ENCODE measurements at regions not wholly inside any gene's neighbourhood (a gene's known extent, or its start where the extent isn't known, plus 50 kb on each side); places are given as distances from the start of the nearest gene placed in this dataset.
A peak's percentile ranks its signal among the peaks of the same experiment; 100 is the strongest.

DNA sequence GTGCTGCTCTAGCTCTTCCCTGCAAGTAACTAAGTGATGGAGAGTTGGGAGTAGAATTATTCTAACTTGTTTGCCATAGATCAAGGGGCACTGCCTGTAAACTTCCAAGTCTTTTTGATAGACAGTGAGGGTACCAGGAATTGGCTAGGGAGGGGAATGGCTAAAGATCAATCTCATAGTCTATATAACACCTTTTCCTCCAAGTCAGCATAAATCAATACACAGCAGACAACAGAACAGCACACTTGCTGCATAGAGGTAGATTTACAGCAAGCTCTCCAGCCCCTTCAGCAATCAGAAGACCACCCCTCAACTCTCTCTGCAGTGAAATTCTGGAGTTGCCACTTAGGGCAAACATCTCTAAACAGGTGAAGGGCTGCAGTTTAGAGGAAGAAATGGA, 643.5 kb upstream of the KLF4 start:
- no peak for DNase-seq

DNA sequence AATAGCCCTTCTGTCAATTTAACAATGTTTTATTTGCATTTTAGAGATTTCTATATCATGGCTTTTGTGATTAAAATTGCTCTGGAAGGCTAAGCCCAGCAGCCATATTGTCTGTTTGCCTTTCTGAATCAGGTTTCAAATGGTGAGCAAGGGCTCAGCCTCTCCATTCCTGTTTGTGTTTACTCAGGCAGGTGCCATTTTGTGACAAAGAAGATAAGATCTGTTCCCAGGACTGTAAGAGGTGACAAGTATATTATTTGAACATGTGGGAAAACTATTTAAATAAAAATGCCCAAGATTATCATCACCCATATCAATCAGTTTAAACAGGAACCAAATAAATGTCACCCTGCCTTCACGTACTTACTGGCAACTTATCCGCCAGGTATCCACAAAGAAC, 641.3 kb upstream of the KLF4 start:
- DNase-seq, result peak; percentile 28

DNA sequence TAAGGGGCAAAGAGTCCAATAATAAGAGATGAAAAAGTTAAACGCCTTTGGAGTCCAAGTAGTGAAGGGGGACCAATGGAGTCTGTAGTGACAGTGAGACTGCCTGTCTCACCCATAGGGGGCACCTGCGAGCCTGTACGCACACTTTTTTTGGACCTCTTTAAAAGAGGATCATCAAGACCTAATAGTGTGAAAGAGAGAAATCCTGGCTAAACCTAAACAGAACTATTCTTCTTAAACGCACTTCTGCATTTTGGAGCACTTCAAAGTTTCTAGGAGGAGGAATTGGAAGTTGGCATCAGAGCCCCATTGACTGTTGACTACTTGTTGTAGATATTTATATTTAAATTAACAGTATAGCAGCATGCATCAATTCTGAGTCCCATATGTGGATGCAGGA, 636.1 kb upstream of the KLF4 start:
- DNase-seq, result no peak

DNA sequence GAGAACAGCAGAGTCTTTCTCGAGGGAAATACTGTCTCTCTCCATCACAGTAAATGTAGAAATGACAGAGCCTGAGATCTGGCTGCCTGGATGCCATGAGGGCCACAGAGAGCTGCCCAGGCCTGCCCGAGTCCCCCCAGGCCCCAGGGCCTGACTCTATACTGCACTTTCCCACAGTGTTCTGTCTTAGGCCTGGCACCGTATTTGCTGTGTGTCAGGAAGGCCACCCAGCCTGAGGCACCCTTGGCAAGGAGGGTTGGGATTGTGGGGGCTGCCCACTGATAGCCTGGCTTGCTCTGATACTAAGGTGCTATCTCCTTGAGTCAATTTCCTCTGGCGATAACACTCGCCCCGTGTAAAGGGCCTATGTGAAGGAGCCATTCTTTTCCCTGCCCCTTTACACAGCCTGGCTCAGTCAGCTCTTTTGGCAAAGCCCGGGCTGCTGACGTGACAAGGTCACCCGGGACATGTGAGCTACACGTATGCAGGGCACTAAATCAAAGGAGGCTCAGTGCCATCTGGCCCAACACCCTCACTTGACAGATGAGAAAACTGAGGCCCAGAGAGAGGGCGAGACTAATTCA, 630.1 kb upstream of the KLF4 start:
- DNase-seq, result no peak

DNA sequence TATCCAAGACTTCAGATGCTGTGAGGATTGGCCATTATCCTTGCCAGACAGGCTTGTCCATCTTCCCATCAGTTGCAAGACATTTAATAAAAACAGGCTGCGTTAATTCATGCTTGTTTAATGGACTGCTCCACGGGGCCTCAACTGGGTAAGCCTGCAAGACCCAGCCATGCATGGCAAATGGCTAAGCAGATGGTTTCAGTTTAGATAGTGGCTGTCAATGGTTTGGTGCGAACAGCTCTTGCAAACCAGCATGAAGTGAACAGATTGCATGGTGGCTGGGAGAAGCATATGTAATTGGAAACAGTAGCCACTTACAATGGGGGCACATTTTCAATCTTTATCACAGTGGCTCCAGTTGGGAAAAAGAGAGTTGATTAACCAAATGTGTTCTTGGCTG, 628.2 kb upstream of the KLF4 start:
- DNase-seq, result peak; percentile 28

DNA sequence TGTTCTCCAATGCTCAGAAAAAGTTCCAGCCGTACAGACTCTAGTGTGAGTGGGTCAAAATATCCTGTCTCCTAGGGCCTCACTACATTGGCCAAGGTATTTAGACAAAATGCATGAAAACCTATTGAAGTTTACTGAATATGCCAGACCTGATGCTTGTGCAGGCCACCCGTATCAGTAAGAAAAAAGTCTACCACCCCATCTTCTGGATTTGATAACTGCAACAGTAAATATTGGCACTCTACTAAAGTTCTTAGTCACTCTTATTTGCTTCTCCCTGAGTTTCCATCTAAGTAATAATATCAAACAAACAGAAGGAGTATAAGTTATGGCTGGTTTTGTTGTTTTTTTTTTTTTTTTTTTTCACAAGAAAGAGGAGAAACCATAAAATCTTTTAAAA, 627.7 kb upstream of the KLF4 start:
- DNase-seq, result no peak

DNA sequence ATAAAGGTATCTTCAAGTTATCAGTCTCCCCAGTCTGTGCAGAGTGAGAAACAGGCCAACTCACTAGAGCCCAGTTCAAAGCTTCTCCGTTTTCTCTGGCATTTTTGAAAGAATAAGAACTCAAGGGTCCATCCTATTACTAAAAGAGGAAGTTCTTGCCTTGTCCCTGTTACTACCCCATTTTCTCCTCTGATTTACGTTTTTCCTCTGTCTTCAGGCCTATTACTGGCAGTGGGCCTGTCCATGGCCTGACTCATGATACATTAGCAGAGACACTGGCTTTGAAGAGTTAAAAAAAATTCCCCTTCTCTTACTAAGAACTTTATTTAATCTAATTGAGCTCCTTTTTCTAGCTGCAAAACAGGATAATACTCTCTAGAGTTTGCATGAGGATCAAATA, 624.0 kb upstream of the KLF4 start:
- DNase-seq, result no peak

DNA sequence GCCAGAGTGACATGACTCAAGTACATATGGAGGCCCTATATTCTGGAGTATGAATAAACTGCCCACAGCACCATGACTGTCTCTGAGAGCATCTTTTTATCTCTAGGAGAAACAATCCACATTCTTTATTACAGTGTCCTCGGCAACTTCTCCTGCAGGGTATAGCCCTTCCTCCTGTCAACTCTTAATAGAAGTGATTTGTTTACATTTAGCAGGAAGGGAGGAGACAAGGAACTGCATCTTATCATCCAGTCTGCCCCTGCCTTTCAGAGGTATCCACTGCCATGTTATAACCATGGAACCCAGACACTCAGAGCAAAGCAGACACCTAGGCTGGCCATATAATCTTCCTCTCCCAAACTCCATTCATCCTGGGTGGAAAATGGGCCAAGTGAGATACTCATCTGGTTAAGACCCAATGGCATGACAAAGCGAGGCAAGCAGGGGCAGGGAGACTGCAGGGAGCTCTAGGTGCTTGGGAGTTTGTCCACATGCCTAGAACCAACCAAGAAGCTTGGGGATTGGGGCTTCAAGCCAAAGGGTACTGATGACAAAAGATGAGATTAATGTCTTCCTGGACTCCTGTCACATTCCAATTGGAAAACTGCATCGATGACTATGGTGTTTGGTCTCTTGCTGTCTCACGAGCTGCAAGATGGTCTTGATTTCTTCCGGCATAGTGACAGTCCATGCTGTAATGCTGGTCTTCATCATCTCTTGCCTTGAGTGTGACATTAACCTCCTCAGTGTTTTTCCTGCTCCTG, 620.5 kb upstream of the KLF4 start:
- DNase-seq, result no peak

DNA sequence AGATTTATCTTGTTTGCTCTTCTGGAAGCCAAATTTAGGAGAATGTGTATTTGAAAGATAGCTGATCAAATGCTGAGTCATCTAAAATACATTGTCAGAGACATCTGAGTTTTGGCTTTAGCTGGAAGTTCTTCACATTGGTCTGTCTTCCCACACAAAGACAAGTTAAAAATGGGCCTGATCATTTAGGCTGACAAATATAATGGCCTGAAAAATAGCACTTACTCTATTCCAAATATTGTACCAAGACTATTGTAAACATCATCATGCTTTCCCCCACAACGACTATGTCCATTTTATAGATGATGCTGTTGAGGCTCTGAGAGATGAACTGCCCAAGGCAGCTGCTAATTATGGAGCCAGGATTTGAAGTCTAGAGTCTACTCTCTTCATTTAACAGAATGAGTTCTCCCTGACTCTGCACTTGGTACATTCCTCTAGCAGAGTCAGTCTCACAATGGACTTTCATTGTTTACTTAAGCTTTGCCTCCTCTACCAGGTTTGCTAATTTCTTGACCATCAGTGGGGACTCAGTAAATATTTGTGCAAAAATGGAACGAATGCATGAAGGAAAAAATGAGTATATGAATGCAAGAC, 619.4 kb upstream of the KLF4 start:
- DNase-seq, result no peak

DNA sequence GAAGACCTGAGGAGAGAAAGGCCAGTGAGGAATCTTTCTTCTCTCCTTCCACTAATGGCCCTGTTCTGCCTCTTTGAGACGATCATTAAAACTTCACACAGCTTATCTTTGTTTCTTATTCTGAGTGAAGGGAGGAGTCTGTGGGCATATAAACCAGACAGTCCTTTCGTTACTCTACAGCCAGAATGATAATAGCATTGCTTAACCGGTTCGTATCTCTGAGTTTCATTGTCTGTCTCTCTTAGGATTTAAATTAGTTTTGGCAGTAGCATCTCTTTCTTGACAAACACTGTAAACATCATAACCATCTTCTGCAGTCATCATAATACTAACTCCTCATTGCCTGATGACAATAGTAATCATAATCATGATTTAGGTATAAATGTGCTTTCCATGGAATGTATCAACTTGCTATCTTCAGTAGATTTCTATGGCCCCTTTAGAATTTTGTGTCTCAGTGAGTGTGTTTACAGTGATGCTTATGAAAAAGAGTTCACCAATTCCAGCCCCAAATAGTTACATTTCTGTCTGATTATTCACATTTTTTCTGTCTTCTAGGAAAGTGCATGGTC, 618.8 kb upstream of the KLF4 start:
- DNase-seq, result no peak

DNA sequence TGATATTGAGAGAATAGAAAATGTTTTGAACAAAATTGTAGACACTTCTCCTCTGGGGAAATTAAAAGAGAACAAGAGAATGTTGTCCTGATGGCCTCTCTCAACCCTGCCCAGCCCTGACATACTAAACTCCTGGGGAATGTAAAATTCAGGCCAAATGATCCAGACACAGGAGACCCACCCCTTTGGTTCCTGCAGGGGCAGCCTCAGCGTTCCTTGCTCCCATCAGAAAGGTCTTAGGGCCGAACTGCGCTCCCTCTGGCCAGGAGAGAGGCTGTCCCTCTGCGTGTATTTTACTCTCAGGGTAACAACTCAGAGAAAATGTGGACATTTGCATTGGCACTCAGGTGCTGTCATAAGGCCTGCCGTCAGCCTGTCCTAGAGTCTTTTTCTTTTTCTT, 616.3 kb upstream of the KLF4 start:
- DNase-seq, result no peak

DNA sequence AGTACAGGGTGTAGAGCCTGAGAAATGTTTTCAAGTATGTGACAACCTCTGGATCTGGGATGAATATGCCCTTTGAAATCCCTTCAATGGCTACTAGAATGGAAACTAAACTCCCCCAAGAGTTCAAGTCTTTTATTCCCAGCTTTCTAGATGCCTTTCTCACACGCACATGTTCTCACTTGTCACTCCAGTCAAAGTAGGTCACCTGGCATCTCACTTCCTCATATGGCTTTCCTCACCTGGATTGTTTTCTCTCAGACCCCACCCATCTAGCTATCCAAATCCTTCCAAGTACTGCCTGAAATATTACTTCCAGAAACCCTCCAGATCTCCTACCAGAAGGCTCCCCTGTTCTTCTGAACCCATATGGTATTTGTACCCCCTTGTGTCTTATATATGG, 615.4 kb upstream of the KLF4 start:
- no peak for DNase-seq

DNA sequence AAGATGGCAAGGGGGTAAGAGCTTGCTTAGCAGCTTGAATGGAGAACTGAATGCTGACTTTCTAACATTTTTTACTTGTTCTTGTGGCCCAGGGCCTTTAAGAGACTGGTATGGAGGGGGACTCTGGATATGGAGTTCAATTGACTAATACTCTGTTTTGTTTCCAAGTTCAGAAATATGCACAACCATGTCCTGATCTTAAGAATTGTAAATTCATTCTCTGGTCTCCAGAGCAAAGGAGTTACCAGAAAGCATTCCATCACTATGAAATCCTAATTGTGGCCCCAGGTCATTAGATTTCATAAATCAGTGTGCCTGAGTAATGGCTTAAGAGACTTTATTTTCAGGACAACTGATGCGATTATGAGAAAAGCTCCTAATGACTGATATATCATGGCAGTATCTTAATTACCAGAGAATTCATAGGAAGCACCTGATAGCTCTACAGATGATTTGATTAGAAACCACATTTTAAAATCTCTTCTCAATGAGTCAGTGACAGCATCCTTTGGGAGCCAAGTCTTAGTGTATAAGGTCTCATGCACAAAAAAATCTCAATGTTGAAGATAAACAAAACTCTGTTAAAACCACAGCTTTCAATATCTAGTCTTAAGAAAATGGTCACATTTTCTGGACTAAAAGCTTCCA, 613.6 kb upstream of the KLF4 start:
- DNase-seq, result no peak

DNA sequence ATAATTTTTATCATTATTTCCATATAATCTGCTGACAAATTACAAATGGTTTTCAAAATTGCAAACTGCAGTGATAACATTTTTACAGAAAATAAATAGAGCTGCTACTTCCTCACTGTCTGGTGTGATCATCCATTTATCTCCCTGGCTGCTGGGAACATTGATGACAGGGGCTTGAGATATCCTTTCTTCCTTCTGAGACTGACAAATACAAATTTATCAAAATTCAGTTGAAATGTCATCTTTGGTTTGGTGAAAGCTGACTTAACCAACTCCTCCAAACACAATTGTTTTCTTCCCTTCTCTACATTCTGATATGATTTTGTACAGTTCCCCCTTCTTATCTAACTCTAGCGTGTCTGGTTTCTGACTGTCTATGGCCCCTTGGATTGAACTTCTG, 611.8 kb upstream of the KLF4 start:
- no peak for DNase-seq

DNA sequence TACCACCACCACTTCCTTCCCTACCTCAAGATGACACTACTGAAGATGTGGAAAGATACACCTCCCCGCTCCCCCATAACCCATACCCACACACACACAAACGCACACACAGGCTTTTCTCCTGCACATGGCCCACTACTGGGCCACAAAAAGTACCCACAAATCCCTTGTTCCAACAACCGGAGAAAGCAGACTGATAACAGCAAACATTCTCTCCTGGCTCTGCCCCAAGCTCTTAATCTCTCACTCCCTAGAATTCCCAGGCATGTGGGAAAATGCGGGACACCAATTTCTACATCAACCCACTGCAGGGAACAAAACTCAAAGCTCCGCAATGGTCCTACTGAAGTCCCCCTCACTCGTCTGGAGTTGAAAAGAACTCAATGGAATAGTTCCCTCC, 611.0 kb upstream of the KLF4 start:
- DNase-seq, result no peak

DNA sequence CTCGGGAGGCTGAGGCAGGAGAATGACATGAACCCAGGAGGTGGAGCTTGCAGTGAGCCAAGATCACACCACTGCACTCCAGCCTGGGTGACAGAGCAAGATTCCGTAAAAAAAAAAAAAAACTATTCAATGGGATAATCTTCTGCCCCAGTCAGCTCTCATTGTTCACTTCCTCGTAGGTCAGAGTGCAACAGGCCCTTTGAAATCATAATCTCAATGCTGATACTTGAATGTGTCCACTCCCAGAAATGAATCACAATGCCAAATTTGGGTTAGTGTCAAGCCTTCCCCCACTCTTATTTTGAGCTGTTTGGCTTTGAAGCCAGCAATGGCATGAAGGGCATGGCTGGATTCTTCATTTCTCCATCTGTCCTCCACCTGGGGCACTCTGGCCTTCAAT, 610.3 kb upstream of the KLF4 start:
- no peak for DNase-seq

DNA sequence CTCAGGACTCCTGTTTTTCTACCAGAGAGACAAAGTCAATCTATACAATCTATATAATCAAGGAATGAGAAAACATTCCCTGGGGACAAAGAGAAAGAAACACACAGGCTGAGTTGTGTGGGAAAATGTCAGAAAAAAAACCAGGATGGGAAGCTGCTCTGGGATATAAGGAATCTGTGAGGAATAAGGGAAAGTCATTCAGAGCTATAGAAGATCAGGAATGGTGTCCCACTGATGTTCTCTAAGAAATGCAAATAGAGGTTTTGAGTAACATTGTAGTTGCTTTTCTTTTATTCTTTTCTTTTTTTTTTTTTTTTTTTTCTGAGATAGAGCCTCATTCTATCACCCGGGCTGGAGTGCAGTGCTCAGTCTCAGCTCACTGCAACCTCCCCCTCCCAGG, 605.9 kb upstream of the KLF4 start:
- no peak for DNase-seq

DNA sequence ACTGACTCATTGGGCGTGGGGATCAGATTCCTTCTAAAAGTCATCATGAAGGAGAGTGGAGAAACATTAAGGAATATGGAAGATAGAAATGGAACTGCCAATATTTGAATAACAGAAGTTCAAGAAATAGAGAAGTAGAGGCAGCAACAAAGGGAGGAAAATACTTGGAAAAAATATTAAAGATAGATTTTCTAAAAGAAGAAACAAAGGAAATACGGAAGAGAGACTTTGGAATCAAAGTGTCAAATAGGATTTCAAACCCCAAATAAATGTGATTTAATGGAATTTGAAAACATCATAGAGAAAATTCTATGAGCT, 605.1 kb upstream of the KLF4 start:
- no peak for DNase-seq

DNA sequence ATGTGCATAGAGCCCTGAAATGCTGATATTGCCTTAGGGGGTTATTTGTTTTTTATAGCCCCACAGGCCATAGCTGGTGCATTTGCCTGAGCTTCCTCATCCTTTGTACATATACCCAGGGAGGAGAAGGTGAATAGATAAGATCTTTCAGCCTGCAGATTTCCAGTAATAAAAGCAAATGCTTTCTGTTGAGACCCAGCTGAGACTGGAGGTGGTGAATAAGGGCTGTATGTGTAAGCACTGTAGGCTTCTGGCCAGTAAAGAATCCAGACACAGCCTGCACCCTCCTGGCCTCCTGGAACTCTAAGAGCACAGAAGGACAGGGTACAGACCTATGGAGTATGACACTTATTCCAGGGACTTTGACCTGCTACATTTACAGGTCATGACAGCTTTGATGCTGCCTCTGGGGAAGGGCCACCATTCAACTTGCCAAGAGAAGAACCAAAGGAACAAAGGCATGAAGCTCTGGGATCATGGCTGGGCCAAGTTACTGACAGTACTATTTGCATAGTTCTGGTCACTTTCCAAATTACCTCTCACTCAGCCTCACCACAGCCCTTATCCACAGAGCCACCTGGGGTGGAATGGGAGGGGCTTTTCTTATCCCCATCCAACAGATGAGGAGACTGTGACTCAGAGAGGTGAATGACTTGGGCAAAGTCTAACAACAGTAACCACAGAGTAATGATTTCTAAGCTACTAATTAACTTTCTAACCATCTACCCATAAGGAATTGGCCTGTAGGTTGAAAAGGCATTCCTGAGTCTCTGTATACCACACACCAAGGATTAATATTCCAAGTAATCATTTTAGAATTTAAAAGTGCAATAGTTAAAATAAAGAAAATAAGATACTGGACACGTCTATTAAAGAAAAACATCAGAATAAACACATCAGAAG, 604.5 kb upstream of the KLF4 start:
- DNase-seq, result no peak

DNA sequence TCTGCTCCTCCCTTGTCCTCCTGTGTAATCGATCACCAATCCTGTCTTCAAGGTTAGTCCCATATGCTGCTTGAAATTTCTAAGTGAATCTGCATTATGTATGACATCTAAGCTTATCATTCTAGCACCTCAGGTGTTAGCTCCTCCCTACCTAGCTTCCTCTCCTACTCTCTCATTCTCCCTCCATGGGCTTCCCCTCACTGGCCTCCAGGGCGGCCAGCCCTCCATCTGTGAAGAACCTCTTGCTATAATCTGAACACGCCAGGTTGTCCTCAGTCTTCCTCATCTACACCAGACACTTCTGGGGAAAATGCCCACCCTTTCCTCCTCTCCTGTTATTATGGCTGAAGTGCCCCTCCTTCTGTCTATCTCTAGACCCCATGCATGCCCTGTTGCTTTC, 599.3 kb upstream of the KLF4 start:
- DNase-seq, result no peak

DNA sequence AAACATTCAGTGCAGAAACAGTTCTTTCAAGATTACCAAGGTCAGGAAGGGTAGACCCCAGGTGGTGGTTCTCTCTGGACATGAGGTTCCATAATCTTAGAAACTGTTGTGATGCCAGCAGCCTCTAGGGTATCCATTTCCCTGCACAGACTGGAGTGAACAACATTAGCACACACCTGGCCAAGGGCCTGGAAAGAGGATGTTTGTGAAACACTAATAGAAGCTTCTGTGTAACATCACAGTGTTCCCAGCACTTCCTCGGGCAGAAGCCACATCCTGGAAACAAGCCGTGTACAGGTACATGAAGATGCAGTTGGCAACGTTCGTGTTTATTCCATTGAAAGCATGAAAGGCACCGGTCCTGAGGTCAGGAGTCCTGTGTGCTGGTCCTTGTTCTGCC, 598.2 kb upstream of the KLF4 start:
- no peak for DNase-seq

DNA sequence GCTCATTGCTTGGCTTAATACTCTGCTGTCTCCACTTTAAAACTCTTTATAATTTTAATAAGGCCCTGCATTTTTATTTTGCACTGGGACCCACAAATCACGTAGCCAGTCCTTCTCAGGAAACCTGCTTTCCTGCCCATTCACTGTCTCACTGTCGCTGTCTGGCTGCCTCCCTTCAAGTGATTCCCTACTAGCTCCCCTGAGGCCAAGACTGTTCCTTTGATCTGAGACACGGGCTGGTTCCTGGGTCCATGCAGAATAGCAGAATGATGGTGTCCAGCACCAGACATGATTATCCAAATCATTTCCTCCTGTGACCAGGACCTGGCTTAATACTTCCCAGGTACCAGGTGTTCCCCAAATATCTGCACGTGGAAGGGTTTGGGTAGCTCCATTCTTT, 597.1 kb upstream of the KLF4 start:
- no peak for DNase-seq

DNA sequence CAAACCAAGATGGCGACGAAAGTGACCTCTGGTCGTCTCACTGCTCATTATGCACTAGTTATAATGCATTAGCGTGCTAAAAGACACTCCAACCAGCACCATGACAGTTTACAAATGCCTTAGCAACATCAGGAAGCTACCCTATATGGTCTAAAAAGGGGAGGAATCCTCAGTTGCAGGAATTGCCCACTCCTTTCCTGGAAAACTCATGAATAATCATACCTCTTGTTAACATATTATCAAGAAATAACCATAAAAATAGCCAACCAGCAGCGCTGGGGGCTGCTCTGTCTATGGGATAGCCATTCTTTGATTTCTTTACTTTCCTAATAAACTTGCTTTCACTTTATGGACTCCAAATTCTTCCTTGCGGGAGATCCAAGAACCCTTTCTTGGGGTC, 595.7 kb upstream of the KLF4 start:
- DNase-seq, result no peak

All from NCI-H345 (cell line).